Activated CD8-positive, alpha-beta memory T cell treated with anti-CD3 and anti-CD28 coated beads for 24 hours (primary cell): ENCODE measurements at regions not wholly inside any gene's neighbourhood (a gene's known extent, or its start where the extent isn't known, plus 50 kb on each side); places are given as distances from the start of the nearest gene placed in this dataset.

Source experiments
- DNase-seq: peaks from one replicate; pipeline ENCODE4 v3.0.0-alpha.2; 2020

DNA sequence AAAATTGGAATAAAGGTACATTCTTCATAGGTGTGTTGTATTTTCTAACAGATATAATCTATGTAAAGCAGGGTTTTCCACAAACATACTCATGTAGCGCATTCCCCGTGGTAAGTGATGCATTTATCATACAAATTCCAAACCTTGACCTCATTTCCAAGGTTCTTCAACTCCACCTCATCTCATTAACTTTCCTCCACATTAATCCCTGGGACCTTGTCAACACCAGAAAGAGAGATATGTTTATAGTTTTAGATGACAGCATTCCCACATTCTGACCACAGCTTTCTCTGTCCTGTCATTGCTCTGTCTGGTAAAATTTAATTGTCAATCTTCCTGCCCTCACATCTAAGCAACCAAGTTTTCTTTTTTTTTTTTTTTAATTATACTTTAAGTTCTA lies 415.1 kb downstream of the TMEM161B start:
- no peak for DNase-seq

DNA sequence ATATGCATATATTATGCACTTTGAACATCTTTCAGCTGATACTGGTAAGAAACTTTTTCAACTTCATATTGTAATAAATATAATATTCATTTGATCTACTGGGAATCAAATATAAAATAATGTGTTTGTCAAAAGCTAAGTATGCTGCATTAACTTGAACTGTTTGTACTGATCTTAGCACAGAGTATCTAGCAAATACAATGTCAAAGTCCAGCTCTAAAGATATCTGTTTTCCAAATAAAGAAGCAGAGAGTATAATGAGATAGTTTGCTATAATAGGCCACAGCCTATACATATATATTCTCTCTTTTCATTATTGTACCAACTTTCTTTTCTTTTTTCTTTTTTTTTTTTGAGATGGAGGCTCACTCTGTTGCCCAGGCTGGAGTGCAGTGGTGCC lies 417.0 kb downstream of the TMEM161B start:
- DNase-seq: no peak

DNA sequence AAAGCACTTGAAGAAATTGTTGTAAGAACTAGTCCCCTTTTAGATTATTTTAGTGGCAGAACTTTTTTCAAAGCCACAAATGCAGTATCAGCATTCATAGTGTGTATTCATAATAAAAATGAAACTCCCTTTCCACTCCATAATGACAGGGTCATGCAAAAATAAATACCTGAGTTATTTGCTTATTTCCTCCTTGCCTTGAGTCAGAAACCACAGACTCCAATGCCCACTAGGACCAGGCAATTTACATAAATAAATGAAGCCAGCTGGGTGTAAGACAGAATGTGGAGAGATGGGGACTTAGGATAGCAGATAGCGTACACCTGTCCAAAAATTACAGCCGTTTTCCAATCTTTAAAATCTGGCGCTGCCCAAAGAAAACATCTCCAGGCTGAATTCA lies 417.8 kb downstream of the TMEM161B start:
- DNase-seq: no peak

DNA sequence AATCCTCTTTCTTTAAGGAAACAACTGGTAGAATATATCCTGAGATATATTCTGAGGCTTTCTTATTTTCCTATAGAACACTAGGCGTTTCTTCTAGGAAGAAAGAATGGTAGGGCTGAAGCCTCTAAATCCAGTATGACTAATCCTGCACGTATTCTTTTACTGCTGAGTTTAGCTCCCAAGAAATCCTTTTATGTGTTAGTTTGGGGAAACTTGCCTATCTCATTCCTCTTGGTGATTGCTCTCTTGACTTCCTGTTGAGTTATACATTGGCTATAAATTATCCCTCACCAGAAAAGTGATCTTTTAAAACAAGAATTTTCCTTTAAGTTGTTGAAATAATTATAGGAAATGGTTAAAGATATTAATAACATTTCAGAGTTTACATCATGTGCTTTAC lies 422.9 kb downstream of the TMEM161B start:
- DNase-seq: no peak

DNA sequence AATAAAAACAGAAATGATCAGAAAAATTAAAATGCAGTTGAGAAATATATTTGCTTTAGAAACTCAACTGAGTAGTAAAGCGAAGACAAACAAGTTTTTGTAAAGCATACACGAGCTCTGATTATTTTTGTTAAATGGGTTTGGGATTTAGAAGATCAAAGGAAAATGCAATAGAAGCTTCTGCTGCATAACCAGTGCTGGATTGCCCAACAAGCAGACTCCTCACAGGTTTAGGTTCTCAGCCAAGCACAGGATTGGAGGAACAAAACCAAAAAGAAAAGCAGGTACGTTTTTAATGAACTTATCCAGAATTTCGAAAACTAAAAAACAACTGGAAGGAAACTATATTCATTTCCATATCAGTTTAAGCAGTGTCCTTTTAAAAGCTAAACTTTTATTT lies 423.8 kb downstream of the TMEM161B start:
- DNase-seq: no peak

DNA sequence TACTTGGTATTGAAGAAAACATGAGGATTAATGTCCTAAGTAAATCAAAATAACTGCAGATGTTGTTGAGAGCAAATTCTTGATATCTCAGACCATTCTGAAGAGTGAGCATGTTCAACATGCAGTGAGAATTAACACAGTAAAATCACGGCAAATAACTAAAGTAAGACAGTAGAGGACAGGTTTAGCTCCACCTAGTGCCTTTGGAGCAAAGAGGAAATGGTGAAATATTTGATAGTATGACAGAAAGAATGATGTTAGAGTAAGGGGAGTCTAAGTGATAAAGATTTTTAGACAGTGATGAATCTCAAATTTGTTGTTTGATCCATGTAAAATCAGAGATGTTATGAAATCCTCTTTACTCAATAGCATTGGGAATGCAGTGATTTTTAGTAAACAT lies 424.2 kb downstream of the TMEM161B start:
- no peak for DNase-seq

DNA sequence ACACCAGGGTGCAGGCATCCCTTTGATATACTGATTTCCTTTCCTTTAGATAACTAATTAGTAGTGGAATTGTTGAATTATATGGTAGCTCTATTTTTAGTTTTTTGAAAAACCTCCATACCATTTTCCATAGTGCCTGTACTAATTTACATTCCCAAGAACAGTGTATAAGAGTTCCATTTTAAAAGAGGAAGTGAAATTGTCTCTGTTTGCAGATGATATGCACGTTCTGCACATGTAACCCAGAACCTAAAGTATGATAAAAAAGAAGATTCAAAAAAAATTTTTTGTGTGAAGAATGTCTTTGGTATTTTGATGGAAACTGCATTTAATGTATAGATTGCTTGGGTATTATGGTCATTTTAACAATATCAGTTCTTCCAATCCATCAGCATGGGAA lies 424.0 kb upstream of the CCNH start:
- DNase-seq: no peak

DNA sequence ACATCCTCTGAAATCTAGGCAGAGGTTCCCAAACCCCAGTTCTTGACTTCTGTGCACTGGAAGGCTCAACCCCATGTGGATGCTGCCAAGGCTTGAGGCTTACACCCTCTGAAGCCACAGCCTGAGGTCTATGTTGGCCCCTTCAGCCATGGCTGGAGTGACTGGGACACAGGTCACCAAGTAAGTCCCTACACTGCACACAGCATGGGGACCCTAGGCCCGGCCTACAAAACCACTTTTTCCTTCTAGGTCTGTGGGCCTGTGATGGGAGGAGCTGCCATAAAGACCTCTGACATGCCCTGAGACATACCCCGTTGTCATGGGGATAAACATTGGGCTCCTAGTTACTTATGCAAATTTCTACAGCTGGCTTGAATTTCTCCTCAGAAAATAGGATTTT lies 418.8 kb upstream of the CCNH start:
- no peak for DNase-seq

DNA sequence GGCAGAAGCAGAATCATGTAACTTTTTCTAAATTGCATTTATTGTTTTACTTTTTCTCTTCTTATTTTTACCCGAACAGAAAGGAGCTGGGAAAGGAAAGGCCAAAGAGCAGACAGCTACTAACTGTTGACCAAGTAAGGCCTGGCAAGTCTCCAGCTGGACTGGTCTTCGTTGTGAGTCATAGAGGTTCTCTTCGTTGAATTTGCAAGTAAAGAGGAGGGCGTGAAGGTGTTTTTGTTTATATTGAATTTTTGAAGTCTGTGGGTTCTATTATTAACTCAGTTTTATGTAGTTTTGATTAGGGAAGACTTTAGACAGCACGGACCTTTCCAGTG lies 416.5 kb upstream of the CCNH start:
- no peak for DNase-seq

DNA sequence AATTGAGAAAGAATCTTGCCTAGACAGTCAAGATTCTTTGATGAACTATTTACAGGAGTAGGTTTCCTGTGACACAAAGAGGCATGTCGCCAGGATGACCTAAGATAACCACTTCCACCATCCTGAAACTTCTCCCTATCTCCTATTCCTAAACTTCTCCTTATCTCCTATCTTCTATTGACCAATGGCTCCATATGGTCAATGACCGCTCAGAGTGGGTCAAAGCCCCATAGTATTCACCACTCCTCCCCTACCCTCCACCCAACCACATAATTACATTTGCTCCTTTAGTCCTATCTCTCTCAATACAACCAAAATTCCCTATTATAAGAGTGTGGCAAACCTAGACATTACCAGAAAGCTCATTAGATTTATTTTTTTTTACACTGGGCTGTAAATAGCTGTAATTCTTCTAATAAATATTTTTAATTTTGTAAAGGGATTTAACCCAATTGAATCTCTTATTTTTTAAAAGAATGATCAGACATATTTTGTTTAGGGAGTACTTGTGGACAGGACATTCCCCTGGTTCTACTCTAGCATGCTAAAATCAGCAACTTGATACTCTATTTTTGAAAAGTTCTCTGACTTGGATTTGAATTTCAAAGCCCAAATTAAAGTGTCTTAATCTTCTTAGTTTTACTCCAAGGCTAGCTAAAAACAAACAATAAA lies 416.0 kb upstream of the CCNH start:
- DNase-seq: no peak

DNA sequence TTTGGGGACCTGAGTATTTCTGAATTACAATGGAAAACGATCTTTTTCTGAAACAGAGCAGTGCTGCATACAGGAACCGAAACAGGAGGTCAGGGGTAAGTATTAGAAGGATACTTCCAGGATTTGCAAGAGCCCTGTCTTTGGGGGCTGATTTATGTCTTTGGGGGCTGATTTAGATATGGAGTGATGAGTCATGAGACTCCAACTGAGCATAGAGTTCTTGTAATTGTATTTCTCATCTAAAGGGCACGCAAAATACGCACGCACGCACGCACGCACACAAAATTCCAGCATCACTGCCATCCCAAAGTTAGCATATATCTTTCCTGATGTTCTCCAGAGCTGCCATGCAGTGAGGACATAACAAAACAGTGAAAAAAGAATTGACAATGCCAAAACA lies 414.8 kb upstream of the CCNH start:
- no peak for DNase-seq

DNA sequence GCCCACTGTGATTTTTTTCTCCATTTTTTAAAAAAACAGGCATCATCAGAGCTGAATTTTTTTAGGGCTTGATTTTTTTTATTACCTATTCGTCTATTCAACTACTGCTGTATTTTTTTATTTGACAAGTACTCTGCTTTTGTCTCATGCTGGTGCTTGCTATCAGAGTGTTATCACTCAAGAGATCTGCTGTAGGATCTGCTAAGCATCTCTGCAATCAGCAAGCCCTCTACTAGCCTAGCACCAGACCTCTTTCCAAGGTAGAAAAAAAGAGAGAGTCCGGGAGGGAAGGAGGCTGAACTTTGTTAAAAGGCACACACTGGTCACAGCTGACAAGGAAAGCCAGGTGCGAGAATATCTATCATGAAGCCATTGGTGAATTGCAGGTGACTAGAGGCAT lies 413.8 kb upstream of the CCNH start:
- DNase-seq: no peak

DNA sequence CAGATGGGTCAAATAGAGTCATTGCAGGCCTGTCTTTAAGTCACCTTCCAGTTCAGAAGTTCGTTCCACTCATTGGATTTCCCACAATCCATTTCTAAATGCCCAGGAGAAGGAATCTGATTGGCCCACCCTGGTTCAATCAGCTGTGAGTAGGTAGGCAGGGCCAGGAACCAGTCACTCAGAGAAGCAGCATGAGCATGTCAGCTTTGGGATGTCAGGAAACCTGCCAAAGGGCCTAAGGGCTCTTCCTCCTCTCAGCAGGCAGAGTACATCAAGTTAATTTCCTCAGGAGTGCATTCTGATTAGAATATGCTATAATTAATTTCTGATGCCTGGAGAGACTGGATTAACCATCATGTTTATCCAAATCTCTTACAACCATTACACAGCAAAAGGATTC lies 412.9 kb upstream of the CCNH start:
- no peak for DNase-seq

DNA sequence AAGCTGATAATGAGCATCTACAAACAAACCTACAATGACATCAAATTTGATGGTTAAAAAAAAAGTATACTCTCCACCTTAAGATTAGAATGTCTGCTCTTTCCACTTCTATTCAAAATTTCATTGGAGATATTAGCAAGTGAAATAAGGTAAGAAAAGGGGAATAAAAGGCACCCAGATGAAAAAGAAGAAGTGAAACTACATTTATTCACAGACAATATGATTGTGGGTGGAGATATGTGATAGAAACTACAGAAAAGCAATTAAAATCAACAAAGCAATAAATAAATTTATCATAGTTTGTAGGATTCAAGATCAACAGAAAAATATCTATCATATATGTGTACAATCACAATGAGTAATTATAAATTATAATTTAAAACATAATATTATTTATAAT lies 395.1 kb upstream of the CCNH start:
- no peak for DNase-seq

DNA sequence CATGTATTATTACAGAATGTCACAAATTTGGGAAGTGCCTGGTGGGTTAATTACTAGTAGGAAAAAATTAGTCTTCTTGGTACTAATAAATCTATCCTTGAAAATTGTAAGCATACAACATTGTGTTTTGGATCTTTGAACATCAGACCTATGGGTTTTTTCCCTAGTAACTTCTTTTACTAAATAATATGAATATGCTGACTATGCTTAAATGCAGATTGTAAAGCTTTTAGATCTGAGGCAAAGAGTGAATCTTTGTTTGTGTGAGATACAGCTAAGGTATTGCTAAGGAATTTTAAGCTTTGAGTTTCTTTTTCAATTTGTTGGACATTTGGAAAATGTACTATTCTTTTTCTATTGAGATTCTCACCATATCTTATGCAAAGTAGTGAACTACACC lies 390.6 kb upstream of the CCNH start:
- no peak for DNase-seq

DNA sequence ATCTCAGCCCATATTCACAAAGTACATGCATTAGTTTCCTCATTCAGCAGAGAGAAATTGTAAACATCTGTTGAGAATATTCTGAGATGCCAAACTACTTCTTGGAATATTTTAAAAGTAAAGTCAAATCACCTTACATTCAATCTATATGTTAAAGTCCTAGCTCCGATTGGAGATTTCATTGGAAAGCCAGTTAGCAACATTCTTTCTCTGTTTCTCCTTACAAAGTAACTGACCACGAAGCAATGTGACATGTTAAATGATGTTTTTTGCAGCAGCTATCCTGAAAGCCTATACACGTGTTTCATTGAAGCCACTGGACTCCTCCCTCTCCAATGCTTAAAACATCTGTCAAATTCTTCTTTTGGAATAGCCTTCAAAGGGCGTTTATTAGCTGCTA lies 379.1 kb upstream of the CCNH start:
- no peak for DNase-seq

DNA sequence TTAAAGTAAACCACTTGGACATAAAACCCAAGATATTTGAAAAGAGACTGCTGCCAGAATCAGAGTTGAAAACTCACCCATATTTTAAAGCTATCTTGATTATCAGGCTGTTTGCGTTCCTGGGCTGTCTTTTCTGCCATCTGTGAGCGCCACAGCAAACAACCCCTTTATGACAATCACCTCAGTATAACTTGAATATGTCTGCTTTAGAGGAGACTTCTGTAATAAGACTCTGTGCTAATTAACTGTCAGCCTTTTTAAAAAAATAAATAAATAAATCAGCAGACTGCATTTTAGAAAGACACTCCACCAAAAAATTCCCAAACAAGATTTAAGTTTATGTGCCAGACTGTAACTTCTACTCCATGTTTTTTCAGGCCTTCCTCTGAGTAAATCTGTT lies 375.7 kb upstream of the CCNH start:
- no peak for DNase-seq

DNA sequence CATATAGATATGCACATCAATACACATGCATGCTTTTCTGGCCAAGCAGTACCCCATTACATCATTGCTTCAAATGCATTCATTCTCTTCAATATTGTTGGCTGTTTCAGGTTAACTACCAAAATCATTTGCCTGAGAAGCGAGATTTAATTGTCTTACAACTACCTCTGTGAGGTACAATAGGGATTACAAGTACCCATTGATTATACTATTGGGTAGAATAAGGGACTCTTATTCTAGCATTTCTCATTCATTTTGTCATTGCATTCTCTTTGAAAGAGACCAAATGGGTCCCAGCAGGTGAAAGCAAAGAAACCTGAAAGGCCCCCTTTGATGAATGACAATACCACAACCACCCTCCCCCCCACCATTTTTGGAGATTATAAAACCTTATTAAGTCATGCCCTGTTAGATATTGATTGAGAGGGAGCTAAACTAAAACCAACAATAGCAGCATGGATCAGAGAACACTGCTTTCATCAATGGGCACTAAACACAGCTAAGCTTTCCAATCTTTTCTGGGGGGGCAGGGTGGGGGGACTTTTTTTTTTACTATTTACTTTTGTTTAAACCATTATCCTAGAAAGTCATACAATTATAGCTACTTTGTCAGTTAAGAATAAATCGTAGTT lies 375.0 kb upstream of the CCNH start:
- no peak for DNase-seq

DNA sequence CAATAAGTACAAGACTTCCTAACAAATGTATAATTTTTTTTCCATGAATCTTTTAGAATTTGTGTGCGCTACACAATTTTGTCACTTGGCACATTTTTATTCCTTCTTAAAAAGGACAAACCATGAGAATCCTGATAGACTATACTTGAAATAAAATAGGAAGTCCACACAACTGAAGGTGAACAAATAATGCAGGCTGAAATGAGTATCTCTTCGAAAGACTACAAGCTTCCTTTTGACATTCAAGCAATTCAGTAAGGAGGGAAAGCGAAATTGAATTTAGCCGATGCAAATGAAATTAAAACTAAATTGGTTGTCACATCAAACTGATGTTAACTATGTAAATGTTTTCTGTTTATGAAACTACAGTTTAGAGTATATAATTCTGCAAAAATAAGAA lies 374.4 kb upstream of the CCNH start:
- no peak for DNase-seq

DNA sequence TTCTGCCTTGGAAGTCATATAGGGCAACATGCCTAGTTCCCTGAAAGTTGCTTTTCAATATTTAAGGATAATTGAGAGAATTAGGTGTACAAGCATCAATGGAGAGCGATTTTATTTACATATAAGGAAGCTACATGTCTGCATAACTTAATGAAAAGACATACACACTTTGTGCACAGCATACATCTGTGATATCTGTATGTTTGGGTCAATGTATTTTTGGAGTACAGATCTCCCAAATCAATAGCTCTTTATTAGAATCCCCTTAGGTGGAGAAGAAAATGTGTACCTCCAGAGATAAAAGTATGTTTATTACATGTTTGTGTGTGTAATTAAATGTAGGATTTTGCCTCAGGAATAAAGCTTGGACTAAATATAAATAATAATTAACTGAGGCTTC lies 373.7 kb upstream of the CCNH start:
- no peak for DNase-seq

DNA sequence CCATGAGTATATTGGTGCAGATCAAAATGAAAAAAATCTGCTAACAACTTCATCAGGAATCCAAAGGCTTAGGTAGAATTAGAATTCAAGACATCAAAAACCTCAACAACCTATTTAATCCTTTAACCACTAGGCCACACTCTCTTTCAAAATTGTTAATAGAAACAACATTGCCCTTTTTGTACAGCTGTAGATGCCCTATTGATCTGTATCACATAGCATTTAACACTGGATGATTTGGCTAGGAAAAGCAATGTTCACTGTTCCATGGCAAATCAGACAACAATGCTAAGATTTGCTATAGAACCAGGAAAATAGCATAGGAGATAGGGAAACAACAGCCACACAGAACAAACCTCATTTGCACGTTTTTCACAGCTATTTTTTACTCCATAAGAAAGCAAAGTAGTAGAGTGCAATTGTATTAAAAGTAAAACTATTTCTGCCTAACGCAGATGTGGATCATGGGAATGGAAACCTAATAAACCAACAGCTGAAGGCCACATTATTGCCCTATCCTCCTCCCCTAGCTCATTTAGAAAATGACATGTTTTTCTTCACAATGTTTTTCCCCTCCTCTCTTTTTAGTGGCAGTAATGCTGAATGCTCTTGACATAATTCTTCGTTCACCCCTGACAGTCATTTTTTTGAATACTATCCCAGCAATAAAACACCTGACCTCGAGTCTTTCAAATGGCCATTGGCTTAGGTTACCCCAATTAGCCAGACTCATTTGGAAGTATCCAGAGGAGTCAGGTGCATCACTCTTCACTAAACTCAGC lies 373.0 kb upstream of the CCNH start:
- DNase-seq: no peak

DNA sequence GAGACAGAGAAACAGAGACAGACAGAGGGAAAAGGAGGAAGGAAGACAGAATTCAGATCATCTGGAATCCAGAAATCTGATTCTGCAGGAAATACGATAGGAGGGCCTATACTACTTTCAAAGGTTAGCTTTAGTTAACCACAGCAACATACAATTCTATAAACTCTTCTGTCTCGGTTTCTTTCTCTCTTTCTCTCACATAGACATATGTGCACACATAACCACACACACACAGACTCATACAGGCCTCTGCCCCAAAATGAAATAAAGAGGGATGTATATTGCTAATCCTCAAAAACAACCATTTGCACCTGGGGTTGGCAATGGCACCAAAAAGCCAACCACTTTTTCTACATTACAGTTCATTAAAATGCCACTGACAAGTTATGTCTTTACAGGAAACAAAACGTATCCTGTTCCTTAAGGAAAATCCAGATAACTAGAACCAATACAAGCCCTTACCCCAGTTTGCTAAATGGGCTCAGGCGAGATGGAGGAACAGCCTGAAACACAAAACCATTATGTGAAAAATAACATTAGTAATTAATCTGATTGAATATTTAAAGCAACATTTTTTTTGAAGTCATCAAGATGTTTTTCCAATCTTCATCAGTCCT lies 372.3 kb upstream of the CCNH start:
- DNase-seq: no peak

DNA sequence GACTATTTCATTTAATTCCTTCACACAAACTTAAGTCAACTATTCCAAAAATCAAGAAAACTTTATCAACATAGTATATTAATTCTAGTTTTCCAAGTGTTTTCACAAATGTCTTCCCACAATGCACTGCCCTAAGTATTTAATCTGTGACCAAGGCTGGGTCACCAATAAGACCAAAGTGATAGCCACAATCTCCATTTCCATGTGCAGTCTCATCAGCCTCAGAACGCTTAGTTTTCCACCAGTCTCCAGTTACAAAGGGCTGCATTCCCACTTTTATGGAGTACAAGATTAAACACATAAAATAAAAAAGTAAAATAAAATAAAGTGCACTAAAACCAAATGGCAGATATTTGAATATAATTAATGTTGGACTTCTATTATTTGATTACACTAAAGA lies 371.6 kb upstream of the CCNH start:
- no peak for DNase-seq

DNA sequence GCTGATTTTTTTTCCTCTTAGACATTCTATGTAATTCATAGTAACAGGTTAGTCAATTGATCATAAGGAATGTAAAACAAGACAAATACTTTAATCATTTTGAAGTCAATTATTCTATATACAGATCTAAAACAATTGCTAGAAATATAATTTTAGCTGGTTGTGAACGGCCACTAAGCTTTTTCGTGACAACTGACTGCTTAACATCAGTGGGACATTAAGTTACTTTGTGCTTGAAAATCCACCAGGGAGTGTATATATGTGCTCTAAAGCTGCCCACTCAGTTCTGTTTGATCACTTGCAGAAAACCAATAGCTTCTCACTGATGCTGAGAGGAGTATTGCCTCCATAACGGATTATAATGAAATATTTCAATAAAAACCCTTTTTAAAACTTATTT lies 370.2 kb upstream of the CCNH start:
- no peak for DNase-seq
